ENCODE measurements at regions not wholly inside any gene's neighbourhood (a gene's known extent, or its start where the extent isn't known, plus 50 kb on each side); places are given as distances from the start of the nearest gene placed in this dataset.

GRCh38 chr2:16051841-16052564 lies 111.7 kb downstream of the MYCN start (continued):
- TF ChIP-seq USF2 (IDR thresholded peaks at IDR 0.05; ENCODE audit: borderline replicate concordance, low read depth, low read length) = no peak

GRCh38 chr2:16050908-16051489 lies 110.6 kb downstream of the MYCN start:
- TF ChIP-seq ELF1 (IDR thresholded peaks at IDR 0.05) = no peak
- no peak for TF ChIP-seq MEF2A (IDR thresholded peaks at IDR 0.05; ENCODE audit: borderline replicate concordance, low read depth)
- TF ChIP-seq USF2 (IDR thresholded peaks at IDR 0.05; ENCODE audit: borderline replicate concordance, low read depth, low read length) = no peak
- no peak for TF ChIP-seq FOXJ3 (CRISPR knock-in tag; IDR thresholded peaks at IDR 0.05)
- no peak for DNase-seq
- no peaks in the 10 kb centered on the region for H3K27me3 ChIP-seq (ENCODE audit: insufficient read depth)
- no peak overlapping the region; a peak in 1 of 4 replicates for H3K27ac ChIP-seq (ENCODE audit: low read depth in 2 of 2, low read length in 1 of 2)
- H3K9me2 ChIP-seq = no peaks in the 10 kb centered on the region
- no peak overlapping the region for H3K4me2 ChIP-seq
- no peaks in the 10 kb centered on the region for H3F3A ChIP-seq (replicated peaks; ENCODE audit: insufficient read depth)
- H3K36me3 ChIP-seq (replicated peaks in 1 of 2; ENCODE audit: control insufficient read depth in 1 of 2, insufficient read depth in 2 of 2, low read length in 1 of 2) = no peaks in the 10 kb centered on the region
- H3K9me3 ChIP-seq = 0 out of 2 replicates have a peak, but pooled peaks cover 7% of the 10 kb centered on the region
- 39% methylated on average over 11 of the region's 11 CpGs for WGBS (ENCODE audit: low lambda C conversion rate)
- no peaks in the 10 kb centered on the region for H4K20me1 ChIP-seq (ENCODE audit: insufficient read depth)
- POLR2A ChIA-PET = no interaction called here
- CTCF ChIA-PET = interaction anchor here (1.1 to 2.0 kb wide), 3 partner anchors 10 to 33 kb away, joined by 4 to 5 read pairs (median 5); no protein-coding TSS in a partner anchor
- H2AFZ ChIP-seq (ENCODE audit: low read depth) = no peak overlapping the region
- no peaks in the 10 kb centered on the region for H3K79me2 ChIP-seq (ENCODE audit: insufficient read depth)
- peaks cover 0 to 16% of the 10 kb centered on the region in 2 experiments; a peak in 1 of 4 replicates for H3K4me1 ChIP-seq (ENCODE audit: control insufficient read depth in 1 of 2, insufficient read depth in 2 of 2, low read depth in 1 of 2, low read length in 1 of 2)
- no peak overlapping the region for H3K4me3 ChIP-seq (ENCODE audit: low read depth in 2 of 2, low read length in 1 of 2)
- H3K9ac ChIP-seq = no peak overlapping the region

- Histone ChIP-seq H3K27me3 (ENCODE audit: insufficient read depth) (no peaks in the 10 kb centered on the region), H3K9me2 (no peaks in the 10 kb centered on the region), H3K36me3 (replicated peaks in 1 of 2; ENCODE audit: control insufficient read depth in 1 of 2, insufficient read depth in 2 of 2, low read length in 1 of 2) (no peaks in the 10 kb centered on the region), H3K79me2 (ENCODE audit: insufficient read depth) (no peaks in the 10 kb centered on the region), H2AFZ (ENCODE audit: low read depth) (no peak overlapping the region), H3K4me2 (no peak overlapping the region), H3K9me3 (0 out of 2 replicates have a peak, but pooled peaks cover 7% of the 10 kb centered on the region), H3K4me1 (ENCODE audit: control insufficient read depth in 1 of 2, insufficient read depth in 2 of 2, low read depth in 1 of 2, low read length in 1 of 2) (peaks cover 0 to 14% of the 10 kb centered on the region in 2 experiments; a peak in 1 of 4 replicates), H3K4me3 (ENCODE audit: low read depth in 2 of 2, low read length in 1 of 2) (no peak overlapping the region), H4K20me1 (ENCODE audit: insufficient read depth) (no peaks in the 10 kb centered on the region), H3K27ac (ENCODE audit: low read depth in 2 of 2, low read length in 1 of 2) (no peak overlapping the region), H3K9ac (no peak overlapping the region), H3F3A (replicated peaks; ENCODE audit: insufficient read depth) (no peaks in the 10 kb centered on the region)
- no peak for TF ChIP-seq FOXM1 (IDR thresholded peaks at IDR 0.05; ENCODE audit: low read depth)
- TF ChIP-seq RAD21 (IDR thresholded peaks at IDR 0.05; ENCODE audit: low read length) = no peak
- TF ChIP-seq, protein P1, sequence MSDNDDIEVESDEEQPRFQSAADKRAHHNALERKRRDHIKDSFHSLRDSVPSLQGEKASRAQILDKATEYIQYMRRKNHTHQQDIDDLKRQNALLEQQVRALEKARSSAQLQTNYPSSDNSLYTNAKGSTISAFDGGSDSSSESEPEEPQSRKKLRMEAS (IDR thresholded peaks at IDR 0.05; ENCODE audit: low read depth) = no peak
- TF ChIP-seq, protein P2, sequence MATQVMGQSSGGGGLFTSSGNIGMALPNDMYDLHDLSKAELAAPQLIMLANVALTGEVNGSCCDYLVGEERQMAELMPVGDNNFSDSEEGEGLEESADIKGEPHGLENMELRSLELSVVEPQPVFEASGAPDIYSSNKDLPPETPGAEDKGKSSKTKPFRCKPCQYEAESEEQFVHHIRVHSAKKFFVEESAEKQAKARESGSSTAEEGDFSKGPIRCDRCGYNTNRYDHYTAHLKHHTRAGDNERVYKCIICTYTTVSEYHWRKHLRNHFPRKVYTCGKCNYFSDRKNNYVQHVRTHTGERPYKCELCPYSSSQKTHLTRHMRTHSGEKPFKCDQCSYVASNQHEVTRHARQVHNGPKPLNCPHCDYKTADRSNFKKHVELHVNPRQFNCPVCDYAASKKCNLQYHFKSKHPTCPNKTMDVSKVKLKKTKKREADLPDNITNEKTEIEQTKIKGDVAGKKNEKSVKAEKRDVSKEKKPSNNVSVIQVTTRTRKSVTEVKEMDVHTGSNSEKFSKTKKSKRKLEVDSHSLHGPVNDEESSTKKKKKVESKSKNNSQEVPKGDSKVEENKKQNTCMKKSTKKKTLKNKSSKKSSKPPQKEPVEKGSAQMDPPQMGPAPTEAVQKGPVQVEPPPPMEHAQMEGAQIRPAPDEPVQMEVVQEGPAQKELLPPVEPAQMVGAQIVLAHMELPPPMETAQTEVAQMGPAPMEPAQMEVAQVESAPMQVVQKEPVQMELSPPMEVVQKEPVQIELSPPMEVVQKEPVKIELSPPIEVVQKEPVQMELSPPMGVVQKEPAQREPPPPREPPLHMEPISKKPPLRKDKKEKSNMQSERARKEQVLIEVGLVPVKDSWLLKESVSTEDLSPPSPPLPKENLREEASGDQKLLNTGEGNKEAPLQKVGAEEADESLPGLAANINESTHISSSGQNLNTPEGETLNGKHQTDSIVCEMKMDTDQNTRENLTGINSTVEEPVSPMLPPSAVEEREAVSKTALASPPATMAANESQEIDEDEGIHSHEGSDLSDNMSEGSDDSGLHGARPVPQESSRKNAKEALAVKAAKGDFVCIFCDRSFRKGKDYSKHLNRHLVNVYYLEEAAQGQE (IDR thresholded peaks at IDR 0.05; ENCODE audit: low read depth, low read length) = no peak
- TF ChIP-seq GATA2 (CRISPR knock-in tag; IDR thresholded peaks at IDR 0.05) = peak; percentile 23; the same call in 1 of the 2 replicates
- CTCF ChIA-PET = interaction anchor here (1.9 kb wide), 1 partner anchor 20 kb away, joined by 5 read pairs; no protein-coding TSS in a partner anchor
- WGBS (ENCODE audit: low lambda C conversion rate) = 38% methylated on average over 12 of the region's 12 CpGs
- DNase-seq = no peak
- POLR2A ChIA-PET = no interaction called here
Observed at GRCh38 chr2:16050261-16050907, 110.0 kb downstream of the MYCN start.
